NK-92 (cell line): ENCODE measurements at regions not wholly inside any gene's neighbourhood (a gene's known extent, or its start where the extent isn't known, plus 50 kb on each side); places are given as distances from the start of the nearest gene placed in this dataset.
"Not testable (repeated sequence)": the region's sequence is repeated elsewhere in the genome, so short reads cannot be mapped to it uniquely, and the experiment has no call there.

Experiments
- DNase-seq: peaks from one replicate; lab custom pipeline; 2025; ENCODE audit not compliant: unreplicated experiment; lab: John Stamatoyannopoulos, UW

DNA sequence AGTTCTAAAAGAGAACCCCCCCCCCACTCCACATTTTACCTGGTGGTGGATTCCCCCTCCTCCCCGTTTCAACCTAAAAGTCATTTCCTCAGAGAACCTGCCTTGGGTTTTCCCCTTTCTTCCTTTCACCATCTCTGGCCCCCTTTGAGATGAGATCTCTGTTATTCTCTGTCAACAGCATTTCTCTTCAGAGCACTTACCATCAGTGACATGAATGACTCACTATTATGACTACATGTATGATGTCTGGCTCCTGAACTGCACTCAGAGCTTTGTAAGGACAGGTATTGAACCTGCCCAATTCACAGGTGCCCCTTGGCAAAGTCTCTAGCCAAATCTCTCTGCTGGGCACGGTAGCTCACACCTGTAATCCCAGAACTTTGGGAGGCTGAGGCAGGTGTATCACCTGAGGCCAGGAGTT lies 61.4 kb upstream of the JARID2 start:
- no peak for DNase-seq

DNA sequence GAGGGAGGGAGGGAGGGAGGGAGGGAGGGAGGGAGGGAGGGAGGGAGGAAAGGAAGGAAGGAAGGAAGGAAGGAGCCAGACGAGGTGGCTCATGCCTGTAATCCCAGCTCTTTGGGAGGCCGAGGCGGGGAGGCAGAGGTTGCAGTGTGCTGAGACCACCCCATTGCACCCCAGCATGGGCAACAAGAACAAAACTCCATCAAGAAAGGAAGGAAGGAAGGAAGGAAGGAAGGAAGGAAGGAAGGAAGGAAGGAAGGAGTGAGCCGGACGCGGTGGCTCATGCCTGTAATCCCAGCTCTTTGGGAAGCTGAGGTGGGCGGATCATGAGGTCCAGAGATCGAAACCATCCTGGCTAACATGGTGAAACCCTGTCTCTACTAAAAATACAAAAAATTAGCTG lies 60.8 kb upstream of the JARID2 start:
- not testable (repeated sequence) for DNase-seq

DNA sequence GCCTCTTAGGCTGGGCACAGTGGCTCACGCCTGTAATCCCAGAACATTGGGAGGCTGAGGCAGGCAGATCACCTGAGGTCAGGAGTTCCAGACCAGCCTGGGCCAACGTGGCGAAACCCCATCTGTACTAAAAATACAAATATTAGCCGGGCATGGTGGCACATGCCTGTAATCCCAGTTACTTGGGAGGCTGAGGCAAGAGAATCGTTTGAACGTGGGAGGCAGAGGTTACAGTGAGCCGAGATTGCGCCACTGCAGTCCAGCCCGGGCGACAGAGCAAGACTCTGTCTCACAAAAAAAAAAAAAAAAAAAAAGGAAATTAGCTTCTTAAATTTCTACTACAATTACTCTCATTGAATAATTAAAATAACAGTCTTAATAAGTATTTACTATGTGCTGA lies 52.4 kb upstream of the JARID2 start:
- not testable (repeated sequence) for DNase-seq

DNA sequence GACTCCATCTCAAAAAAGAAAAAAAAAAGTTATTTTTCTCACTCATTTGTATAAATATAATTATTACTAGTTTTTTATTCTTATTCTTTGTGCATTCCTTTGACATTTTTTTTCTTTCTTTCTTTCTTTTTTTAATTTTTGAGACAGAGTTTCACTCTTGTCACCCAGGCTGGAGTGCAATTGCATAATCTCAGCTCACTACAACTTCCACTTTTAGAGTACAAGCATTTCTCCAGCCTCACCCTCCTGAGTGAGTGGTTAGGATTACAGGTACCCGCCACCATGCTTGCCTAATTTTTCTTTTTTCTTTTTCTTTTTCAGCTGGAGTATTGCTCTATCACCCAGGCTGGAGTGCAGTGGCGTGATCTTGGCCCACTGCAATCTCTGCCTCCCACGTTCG lies 51.4 kb upstream of the JARID2 start:
- DNase-seq = no peak
